VCaP (cell line): ENCODE measurements at regions not wholly inside any gene's neighbourhood (a gene's known extent, or its start where the extent isn't known, plus 50 kb on each side); places are given as distances from the start of the nearest gene placed in this dataset.

ENCODE experiments used
- H3K27ac ChIP-seq: fragments of 450-650 bp; 2 replicates; pipeline ENCODE4 v1.5.1; 2017
- TF ChIP-seq, protein P1 (sequence below): fragments of 450-650 bp; conservative IDR thresholded peaks from 2 replicates; pipeline ENCODE4 v1.5.1; 2017; ENCODE audit warnings: mild to moderate bottlenecking, moderate library complexity

DNA sequence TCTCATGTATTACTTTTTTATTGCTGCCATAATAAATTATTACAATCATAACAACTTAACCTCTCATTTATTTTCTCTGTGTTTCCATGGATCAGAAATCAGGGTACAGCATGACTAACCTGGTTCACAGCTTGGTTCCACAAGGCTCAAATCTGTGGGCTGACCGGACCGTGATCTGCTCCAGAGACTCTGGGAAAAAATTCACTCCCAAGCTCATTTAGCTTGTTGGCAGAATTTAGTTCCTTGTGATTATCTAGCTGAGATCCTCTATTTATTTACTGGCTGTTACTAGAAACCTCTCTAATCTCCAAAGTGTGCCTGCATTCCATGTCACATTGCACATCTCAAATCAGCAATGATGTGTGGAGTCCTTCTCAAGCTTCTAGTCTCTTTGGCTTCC is 386.6 kb downstream of the DIPK2A start:
- no peak overlapping the region for H3K27ac ChIP-seq
- TF ChIP-seq, protein P1, sequence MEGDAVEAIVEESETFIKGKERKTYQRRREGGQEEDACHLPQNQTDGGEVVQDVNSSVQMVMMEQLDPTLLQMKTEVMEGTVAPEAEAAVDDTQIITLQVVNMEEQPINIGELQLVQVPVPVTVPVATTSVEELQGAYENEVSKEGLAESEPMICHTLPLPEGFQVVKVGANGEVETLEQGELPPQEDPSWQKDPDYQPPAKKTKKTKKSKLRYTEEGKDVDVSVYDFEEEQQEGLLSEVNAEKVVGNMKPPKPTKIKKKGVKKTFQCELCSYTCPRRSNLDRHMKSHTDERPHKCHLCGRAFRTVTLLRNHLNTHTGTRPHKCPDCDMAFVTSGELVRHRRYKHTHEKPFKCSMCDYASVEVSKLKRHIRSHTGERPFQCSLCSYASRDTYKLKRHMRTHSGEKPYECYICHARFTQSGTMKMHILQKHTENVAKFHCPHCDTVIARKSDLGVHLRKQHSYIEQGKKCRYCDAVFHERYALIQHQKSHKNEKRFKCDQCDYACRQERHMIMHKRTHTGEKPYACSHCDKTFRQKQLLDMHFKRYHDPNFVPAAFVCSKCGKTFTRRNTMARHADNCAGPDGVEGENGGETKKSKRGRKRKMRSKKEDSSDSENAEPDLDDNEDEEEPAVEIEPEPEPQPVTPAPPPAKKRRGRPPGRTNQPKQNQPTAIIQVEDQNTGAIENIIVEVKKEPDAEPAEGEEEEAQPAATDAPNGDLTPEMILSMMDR, result no peak

DNA sequence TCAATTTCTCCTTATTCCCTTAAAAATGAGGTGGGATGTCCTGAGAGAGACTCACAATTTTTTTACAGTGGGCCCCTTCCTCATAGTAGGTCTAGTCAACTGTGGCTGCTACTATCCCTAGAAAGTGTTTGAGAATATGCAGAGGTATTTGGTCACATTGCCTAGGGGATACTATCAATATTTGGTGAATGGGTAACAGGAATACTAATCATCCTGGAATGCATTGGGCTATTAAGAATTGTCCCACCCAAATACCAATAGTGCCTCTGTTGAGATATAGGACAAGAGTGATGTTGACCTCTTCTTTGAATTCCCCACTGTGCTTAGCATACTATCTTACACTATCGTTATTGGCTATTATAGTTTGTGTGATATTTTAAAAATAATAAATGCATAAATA is 389.4 kb downstream of the DIPK2A start:
- no peak overlapping the region for H3K27ac ChIP-seq
- TF ChIP-seq, protein P1, result no peak

GRCh38 chr3:144362126-144362525 is 390.5 kb downstream of the DIPK2A start:
- no peak overlapping the region for H3K27ac ChIP-seq
- TF ChIP-seq, protein P1, result no peak

DNA sequence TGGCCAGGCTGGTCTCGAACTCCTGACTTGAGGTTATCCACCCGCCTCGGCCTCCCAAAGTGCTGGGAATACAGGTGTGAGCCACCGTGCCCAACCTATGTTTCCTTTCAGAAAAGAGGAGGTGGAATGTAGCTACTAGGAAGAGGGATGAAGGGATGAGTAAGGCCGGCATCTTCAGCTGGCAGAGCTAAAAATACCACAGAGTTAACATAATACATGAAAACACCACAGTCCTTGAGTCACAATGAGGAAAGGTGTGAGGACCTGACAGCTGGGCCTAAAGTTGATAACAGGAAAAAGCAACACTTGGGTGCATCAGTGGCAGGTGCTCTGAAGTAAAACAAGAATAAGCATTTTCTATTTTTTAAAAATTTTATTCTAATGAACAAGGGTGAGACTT is 392.2 kb downstream of the DIPK2A start:
- no peak overlapping the region for H3K27ac ChIP-seq

DNA sequence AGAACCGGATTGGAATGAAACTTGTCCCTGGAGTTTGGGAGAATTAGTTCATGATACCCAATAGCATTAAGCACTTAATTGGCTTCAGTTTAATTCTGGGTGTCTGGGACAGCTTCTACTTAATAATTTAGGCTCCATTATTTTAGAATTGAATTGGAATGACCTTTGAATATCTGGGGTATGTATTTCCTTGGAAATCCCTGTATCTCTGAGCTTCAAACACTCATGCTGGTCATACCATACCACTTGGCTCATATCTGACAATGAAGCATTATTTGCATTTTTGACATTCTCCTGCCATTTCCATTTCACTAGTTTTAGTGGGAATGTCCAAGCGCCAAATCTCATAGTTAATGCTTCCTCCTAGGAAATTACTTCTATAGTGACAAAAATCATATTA is 393.1 kb downstream of the DIPK2A start:
- no peak overlapping the region for H3K27ac ChIP-seq
- TF ChIP-seq, protein P1, result no peak

More for the DNA sequence above, 392.2 kb downstream of the DIPK2A start:
- TF ChIP-seq, protein P1, result no peak

DNA sequence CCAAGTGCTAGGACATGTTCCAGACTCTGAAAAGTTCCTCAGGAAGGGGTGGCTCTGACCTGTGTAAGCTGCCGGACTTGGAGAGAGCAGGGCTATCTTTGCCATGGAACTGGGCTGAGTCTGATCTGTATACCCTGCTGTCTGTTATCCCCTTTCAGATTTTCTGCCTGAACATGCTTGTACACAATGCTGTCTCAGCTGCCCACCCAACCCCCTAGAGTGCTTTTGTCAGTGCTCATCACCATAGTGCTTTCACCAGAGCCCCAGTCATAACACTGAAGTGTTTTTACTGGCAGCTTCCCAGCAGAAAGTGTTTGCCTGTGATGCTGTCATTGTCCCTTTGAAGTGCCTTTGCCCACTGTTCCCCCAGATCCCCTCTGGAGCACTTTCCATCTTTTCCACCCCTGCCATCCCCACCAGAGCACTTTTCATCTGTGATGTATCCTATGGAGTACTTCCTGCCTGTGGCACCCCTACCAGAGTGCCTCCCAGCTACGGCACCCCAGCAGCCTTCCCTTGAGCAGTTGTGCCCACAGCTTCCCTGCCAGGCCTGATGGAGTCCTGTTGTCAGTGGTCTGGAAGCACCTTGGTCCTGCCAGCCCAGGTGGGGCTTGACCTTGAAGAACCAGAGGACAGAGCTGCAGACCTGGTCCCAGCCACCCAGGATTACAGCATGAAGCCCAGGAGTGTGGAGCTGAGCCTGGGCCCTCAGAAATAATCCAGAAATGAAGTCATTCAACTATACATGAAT is 397.7 kb downstream of the DIPK2A start:
- TF ChIP-seq, protein P1, result no peak
- no peak overlapping the region for H3K27ac ChIP-seq

DNA sequence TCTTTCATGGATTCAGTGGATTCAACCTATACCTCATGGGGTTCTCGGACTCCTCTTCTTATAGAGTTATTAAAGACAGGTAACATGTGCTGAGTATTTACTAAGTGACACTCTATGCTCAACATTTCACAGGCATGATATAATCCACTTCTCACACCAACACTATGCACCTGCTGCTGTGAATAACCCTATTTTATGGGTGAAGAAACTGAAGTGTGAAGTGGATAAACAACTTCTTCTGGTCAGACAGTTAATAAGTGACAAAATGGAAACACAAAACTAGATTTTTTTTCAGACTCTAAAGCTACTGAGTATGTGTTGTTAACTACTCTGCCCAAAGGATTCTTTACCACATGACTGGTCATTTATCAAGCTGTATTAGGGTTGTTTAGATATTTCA is 403.5 kb downstream of the DIPK2A start:
- H3K27ac ChIP-seq, result no peak overlapping the region

More for the DNA sequence above, 403.5 kb downstream of the DIPK2A start:
- TF ChIP-seq, protein P1, result no peak
